WTC11 (cell line): ENCODE measurements at regions not wholly inside any gene's neighbourhood (a gene's known extent, or its start where the extent isn't known, plus 50 kb on each side); places are given as distances from the start of the nearest gene placed in this dataset.

Experiments
- ATAC-seq: fragments of 200-7000 bp; cut with Tn5 transposase; 2 replicates; pipeline ENCODE4 v1.10.0; 2021; ENCODE audit warnings: mild to moderate bottlenecking, moderate library complexity
- CTCF ChIA-PET: fragments of 300-600 bp; sonication (Branson Sonifier 250); formaldehyde crosslinking; loops from one replicate; lab custom pipeline; 2021; ENCODE audit warnings: antibody characterized with exemption; lab: Charles Lee
- POLR2A ChIA-PET: fragments of 350-600 bp; sonication (Branson Sonifier 250); formaldehyde crosslinking; loops from one replicate; lab custom pipeline; 2021; ENCODE audit warnings: antibody characterized with exemption; lab: Charles Lee
- DNase-seq: peaks from one replicate; pipeline ENCODE4 v3.0.0; 2021; ENCODE audit warnings: low spot score
- H3K27ac Mint-ChIP-seq: 2 replicates; pipeline ENCODE4 v1.8.0; 2021; ENCODE audit warnings: mixed read lengths
- H3K27me3 Mint-ChIP-seq: 2 replicates; pipeline ENCODE4 v1.8.0; 2021; ENCODE audit warnings: low read depth, mild to moderate bottlenecking, moderate library complexity, mixed read lengths
- H3K36me3 Mint-ChIP-seq: 2 replicates; pipeline ENCODE4 v1.8.0; 2021; ENCODE audit warnings: mixed read lengths
- H3K4me1 Mint-ChIP-seq: 2 replicates; pipeline ENCODE4 v1.8.0; 2022; ENCODE audit warnings: mixed read lengths
- H3K4me3 Mint-ChIP-seq: 2 replicates; pipeline ENCODE4 v1.8.0; 2021; ENCODE audit warnings: mild to moderate bottlenecking, moderate library complexity, mixed read lengths
- H3K9me3 Mint-ChIP-seq: 2 replicates; pipeline ENCODE4 v1.8.0; 2021; ENCODE audit warnings: mixed read lengths
- ATF2 ChIP-seq: sonication (generic); formaldehyde crosslinking; IDR thresholded peaks from 2 replicates; pipeline ENCODE4 v1.8.1; 2022; ENCODE audit warnings: low read depth, missing genetic modification reagents, borderline replicate concordance
- CREB1 ChIP-seq: sonication (generic); formaldehyde crosslinking; IDR thresholded peaks from 2 replicates; pipeline ENCODE4 v1.8.0; 2023; ENCODE audit warnings: mild to moderate bottlenecking, missing genetic modification reagents
- ELF4 ChIP-seq: sonication (generic); formaldehyde crosslinking; IDR thresholded peaks from 2 replicates; pipeline ENCODE4 v1.8.1; 2022; ENCODE audit warnings: low read depth, mild to moderate bottlenecking, moderate library complexity, missing genetic modification reagents
- EMX1 ChIP-seq: fragments of 250-450 bp; sonication (Bioruptor Pico); IDR thresholded peaks from 2 replicates; pipeline ENCODE4 v1.8.0; 2021; ENCODE audit warnings: mild to moderate bottlenecking
- ESRRA ChIP-seq: sonication (generic); formaldehyde crosslinking; IDR thresholded peaks from 2 replicates; pipeline ENCODE4 v1.8.1; 2022; ENCODE audit warnings: mild to moderate bottlenecking, missing genetic modification reagents, borderline replicate concordance
- ETV6 ChIP-seq: sonication (generic); formaldehyde crosslinking; IDR thresholded peaks from 2 replicates; pipeline ENCODE4 v1.8.1; 2022; ENCODE audit warnings: mild to moderate bottlenecking, missing genetic modification reagents
- FOXJ3 ChIP-seq: sonication (generic); formaldehyde crosslinking; IDR thresholded peaks from 2 replicates; pipeline ENCODE4 v1.9.0; 2021; ENCODE audit warnings: missing genetic modification reagents, mild to moderate bottlenecking, borderline replicate concordance
- FOXP4 ChIP-seq: sonication (generic); formaldehyde crosslinking; IDR thresholded peaks from 2 replicates; pipeline ENCODE4 v1.8.0; 2022; ENCODE audit warnings: mild to moderate bottlenecking, missing genetic modification reagents
- GTF2I ChIP-seq: fragments of 250-450 bp; sonication (Bioruptor Pico); conservative IDR thresholded peaks from 2 replicates; pipeline ENCODE4 v1.4.0; 2021; ENCODE audit warnings: mild to moderate bottlenecking
- KAT7 ChIP-seq: sonication (generic); formaldehyde crosslinking; IDR thresholded peaks from 2 replicates; pipeline ENCODE4 v1.8.1; 2023; ENCODE audit warnings: missing genetic modification reagents, mild to moderate bottlenecking, borderline replicate concordance
- MLX ChIP-seq: sonication (generic); formaldehyde crosslinking; IDR thresholded peaks from 2 replicates; pipeline ENCODE4 v1.8.1; 2023; ENCODE audit warnings: mild to moderate bottlenecking, missing genetic modification reagents, moderate library complexity
- NFE2L1 ChIP-seq: sonication (generic); formaldehyde crosslinking; IDR thresholded peaks from 2 replicates; pipeline ENCODE4 v1.8.1; 2023; ENCODE audit warnings: missing genetic modification reagents
- RELA ChIP-seq: sonication (generic); formaldehyde crosslinking; IDR thresholded peaks from 2 replicates; pipeline ENCODE4 v1.8.1; 2022; ENCODE audit warnings: missing genetic modification reagents, mild to moderate bottlenecking, borderline replicate concordance
- ZNF121 ChIP-seq: sonication (generic); formaldehyde crosslinking; IDR thresholded peaks from 2 replicates; pipeline ENCODE4 v1.8.0; 2023; ENCODE audit warnings: missing genetic modification reagents
- ZNF263 ChIP-seq: sonication (generic); formaldehyde crosslinking; IDR thresholded peaks from 2 replicates; pipeline ENCODE4 v1.8.1; 2022; ENCODE audit warnings: low read depth, mild to moderate bottlenecking, moderate library complexity, missing genetic modification reagents
- ZNF512 ChIP-seq: sonication (generic); formaldehyde crosslinking; IDR thresholded peaks from 2 replicates; pipeline ENCODE4 v1.8.1; 2022; ENCODE audit warnings: missing genetic modification reagents, borderline replicate concordance
- TF ChIP-seq, protein P1 (sequence below): sonication (generic); formaldehyde crosslinking; IDR thresholded peaks from 2 replicates; pipeline ENCODE4 v1.8.0; 2022; ENCODE audit warnings: mild to moderate bottlenecking, missing genetic modification reagents
- TF ChIP-seq, protein P2 (sequence below): sonication (generic); formaldehyde crosslinking; IDR thresholded peaks from 2 replicates; pipeline ENCODE4 v1.8.0; 2022; ENCODE audit warnings: mild to moderate bottlenecking, missing genetic modification reagents
- TF ChIP-seq, protein P3 (sequence below): sonication (generic); formaldehyde crosslinking; IDR thresholded peaks from 2 replicates; pipeline ENCODE4 v1.8.1; 2023; ENCODE audit warnings: mild to moderate bottlenecking, missing genetic modification reagents, moderate library complexity

DNA sequence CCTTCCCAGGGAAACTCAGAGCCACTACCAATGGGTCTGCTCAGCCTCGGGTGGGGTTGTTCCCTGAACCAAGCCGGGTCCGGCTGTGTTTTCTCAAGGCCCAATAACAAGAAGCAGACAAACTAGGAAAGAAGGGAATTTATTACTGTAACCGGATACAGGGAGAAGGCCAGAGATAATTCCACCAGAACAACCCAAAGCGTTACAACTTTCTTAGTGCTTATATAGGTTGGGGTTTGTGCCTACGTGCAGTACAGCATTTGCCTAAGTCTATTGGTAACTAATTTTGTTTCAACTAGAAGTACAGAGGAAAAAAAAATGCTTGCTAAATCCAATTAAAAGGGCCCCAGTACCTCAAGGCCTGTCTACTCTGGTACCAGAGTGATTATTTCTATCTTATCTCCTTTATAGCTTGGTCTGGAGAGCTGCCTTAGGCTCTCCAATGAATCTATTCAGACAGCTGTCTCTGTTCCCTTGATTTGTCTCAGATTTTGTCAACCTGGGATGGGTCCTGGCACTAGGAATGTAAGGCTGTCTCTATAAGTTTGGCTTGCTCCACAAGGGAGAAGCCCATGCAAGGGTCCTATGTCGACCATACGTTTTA is 57.3 kb upstream of the CCDC190 start (continued):
- TF ChIP-seq, protein P1, sequence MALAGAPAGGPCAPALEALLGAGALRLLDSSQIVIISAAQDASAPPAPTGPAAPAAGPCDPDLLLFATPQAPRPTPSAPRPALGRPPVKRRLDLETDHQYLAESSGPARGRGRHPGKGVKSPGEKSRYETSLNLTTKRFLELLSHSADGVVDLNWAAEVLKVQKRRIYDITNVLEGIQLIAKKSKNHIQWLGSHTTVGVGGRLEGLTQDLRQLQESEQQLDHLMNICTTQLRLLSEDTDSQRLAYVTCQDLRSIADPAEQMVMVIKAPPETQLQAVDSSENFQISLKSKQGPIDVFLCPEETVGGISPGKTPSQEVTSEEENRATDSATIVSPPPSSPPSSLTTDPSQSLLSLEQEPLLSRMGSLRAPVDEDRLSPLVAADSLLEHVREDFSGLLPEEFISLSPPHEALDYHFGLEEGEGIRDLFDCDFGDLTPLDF = no peak

DNA sequence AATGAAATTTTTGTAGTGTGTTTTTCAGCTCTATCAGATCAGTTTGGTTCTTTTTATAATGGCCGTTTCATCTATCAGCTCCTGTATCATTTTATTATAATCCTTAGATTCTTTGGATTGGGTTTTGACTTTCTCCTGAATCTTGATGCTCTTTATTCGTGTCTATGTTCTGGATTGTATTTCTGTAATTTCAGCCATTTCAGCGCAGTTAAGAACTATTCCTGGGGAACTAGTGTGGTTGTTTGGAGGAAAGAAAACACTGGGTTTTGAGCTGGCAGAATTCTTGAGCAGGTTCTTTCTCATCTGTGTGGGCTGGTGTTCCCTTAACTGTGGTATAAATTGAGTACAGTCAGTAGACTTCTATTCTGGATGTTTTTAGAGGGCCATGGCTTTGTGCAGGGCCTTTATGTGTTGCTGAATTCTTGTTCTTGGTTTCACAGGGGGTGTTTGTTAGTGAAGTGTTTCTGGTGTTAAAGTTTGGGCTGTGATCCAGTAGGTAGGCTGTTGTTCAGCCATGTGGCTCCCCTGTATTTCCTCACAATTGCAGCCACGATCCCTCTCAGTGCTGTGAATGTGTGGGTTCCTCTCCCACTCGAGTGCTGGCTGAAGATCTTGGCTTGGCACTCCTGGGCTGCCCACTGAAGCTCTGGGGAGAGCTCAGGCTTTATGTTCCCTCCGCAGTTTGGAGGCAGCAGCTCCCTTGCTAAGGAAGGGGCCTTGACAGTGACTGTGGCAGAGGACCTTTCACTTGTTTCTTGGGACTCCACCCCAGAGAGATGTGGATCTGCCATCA is 56.0 kb upstream of the CCDC190 start:
- ATAC-seq (no peak), DNase-seq (no peak)
- POLR2A ChIA-PET = no interaction called here
- H3K36me3 Mint-ChIP-seq = peaks cover 6% of the 10 kb centered on the region
- CTCF ChIA-PET = interaction anchor here (1.6 kb wide), 1 partner anchor 39 kb away, joined by 3 read pairs; no protein-coding TSS in a partner anchor
- TF ChIP-seq ESRRA (no peak), CREB1 (CRISPR knock-in tag) (no peak), ELF4 (CRISPR knock-in tag) (no peak), NFE2L1 (CRISPR knock-in tag) (no peak), ZNF512 (CRISPR knock-in tag) (no peak), GTF2I (CRISPR knock-in tag) (no peak), KAT7 (CRISPR knock-in tag) (no peak), RELA (CRISPR knock-in tag) (no peak), ZNF263 (no peak), MLX (CRISPR knock-in tag) (no peak), ZNF121 (CRISPR knock-in tag) (no peak)
- TF ChIP-seq, protein P2, sequence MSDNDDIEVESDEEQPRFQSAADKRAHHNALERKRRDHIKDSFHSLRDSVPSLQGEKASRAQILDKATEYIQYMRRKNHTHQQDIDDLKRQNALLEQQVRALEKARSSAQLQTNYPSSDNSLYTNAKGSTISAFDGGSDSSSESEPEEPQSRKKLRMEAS (CRISPR knock-in tag) = no peak
- peaks cover 27% of the 10 kb centered on the region for H3K9me3 Mint-ChIP-seq
- 0 out of 2 replicates have a peak, but pooled peaks cover under 1% of the 10 kb centered on the region for H3K4me1 Mint-ChIP-seq
- peaks cover 2% of the 10 kb centered on the region; the same call in 1 of the 2 replicates for H3K27me3 Mint-ChIP-seq
- H3K27ac Mint-ChIP-seq = no peak overlapping the region
- no peak overlapping the region for H3K4me3 Mint-ChIP-seq

- ChIA-PET POLR2A (no interaction called here), CTCF (interaction anchor here (1.6 kb wide), 1 partner anchor 38 kb away, joined by 3 read pairs; no protein-coding TSS in a partner anchor)
- H3K4me3 Mint-ChIP-seq = no peak overlapping the region
- peaks cover 8% of the 10 kb centered on the region for H3K36me3 Mint-ChIP-seq
- no peaks in the 10 kb centered on the region for H3K4me1 Mint-ChIP-seq
- no peak for ATAC-seq
- H3K9me3 Mint-ChIP-seq = peaks cover 29% of the 10 kb centered on the region
- H3K27me3 Mint-ChIP-seq = peaks cover 2% of the 10 kb centered on the region; the same call in 1 of the 2 replicates
- DNase-seq = no peak
- no peak overlapping the region for H3K27ac Mint-ChIP-seq
- TF ChIP-seq, protein P3, sequence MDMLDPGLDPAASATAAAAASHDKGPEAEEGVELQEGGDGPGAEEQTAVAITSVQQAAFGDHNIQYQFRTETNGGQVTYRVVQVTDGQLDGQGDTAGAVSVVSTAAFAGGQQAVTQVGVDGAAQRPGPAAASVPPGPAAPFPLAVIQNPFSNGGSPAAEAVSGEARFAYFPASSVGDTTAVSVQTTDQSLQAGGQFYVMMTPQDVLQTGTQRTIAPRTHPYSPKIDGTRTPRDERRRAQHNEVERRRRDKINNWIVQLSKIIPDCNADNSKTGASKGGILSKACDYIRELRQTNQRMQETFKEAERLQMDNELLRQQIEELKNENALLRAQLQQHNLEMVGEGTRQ (CRISPR knock-in tag) = no peak
- TF ChIP-seq CREB1 (CRISPR knock-in tag) = no peak
- TF ChIP-seq, protein P1 = no peak
- no peak for TF ChIP-seq ZNF121 (CRISPR knock-in tag)
- TF ChIP-seq FOXJ3 (CRISPR knock-in tag) = no peak
- TF ChIP-seq GTF2I (CRISPR knock-in tag) = no peak
- TF ChIP-seq ELF4 (CRISPR knock-in tag) = no peak
- TF ChIP-seq EMX1 (CRISPR knock-in tag) = no peak
- no peak for TF ChIP-seq FOXP4
- no peak for TF ChIP-seq MLX (CRISPR knock-in tag)
- TF ChIP-seq ETV6 (CRISPR knock-in tag) = no peak
- TF ChIP-seq ATF2 (CRISPR knock-in tag) = no peak
These were observed 55.4 kb upstream of the CCDC190 start for GRCh38 chr1:162916407-162916806.
